ENCODE measurements at regions not wholly inside any gene's neighbourhood (a gene's known extent, or its start where the extent isn't known, plus 50 kb on each side); places are given as distances from the start of the nearest gene placed in this dataset.

DNA sequence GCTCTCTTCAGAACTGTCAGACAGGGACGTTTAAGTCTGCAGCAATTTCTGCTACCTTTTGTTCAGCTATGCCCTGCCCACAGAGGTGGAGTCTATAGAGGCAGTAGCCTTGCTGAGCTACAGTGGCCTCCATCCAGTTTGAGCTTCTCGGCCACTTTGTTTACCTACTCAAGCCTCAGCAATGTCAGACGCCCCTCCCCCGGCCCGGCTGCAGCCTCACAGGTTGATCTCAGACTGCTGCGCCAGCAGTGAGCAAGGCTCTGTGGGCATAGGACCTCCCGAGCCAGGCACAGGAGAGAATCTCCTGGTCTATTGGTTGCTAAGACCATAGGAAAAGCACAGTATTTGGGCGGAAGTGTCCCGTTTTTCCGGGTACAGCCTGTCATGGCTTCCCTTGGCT, 89.9 kb upstream of the PDC start:
- no peak for DNase-seq

- DNase-seq: no peak
Observed at GRCh38 chr1:186541003-186541402, 80.1 kb upstream of the PDC start.

- no peak for DNase-seq
Observed at GRCh38 chr1:186540521-186540920, 79.6 kb upstream of the PDC start.

DNA sequence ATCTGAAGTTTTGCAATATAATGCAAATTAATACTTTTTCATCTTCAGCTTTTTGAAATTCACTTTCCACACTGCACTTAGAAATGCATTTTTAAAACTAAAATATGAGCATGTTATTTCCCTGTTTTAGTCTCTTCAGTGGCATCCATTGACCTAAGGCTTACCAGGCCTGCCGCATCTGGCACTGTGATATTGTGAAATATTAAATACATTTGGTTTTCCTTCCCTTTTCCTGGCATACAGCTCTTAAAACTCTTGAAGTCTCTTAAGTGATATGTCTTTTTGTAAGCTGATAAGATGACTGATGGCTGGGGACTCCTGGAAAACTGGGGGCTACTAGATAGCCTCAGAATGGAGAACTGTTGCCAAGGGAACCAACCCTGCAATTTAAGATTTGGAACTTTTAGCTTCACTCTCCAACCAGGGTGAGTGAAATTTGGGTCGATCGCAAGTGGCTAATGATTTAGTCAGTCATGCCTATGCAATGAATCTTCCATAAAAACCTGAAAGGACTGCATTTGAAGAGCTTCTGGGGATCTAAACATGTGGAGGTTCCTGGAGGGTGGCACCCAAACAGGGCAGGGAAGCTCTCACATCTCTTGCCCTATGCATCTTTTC, 75.5 kb upstream of the PDC start:
- DNase-seq: no peak

DNA sequence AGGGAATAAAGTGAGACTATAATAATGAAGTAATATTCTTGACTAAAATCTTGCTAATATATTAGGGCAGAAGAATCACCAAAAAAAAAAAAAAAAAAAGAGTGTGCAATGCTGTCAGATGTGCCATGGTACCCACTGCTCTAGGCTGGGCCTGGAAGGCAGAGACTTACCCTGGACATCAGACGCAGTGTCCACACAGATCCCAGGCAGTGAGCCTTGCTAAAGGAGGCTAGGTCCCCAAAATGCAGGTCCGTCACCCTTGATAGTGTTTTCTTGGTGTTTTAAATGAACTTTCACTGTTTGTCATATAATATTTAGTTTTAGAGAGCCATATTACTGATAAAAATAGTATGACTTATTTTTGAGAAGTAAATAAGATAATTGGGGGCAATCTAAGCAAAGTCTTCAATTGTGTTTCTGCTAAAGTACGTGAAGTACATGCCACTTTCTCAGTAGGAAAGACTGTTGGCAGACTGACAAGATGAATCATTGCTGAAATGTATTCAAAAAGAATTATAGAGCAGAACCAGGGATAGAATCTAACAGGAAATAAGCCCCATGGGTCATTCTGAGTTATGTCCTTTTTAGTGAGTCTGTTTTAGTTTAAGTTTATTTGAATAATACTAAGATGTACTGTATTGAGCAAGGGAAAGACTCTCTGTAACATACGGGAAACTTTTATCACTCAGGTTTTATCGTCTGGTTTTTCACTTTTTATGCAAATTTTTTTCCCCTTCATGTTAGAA, 74.6 kb upstream of the PDC start:
- no peak for DNase-seq

- no peak for DNase-seq
Observed at GRCh38 chr1:186534401-186534800, 73.5 kb upstream of the PDC start.

DNA sequence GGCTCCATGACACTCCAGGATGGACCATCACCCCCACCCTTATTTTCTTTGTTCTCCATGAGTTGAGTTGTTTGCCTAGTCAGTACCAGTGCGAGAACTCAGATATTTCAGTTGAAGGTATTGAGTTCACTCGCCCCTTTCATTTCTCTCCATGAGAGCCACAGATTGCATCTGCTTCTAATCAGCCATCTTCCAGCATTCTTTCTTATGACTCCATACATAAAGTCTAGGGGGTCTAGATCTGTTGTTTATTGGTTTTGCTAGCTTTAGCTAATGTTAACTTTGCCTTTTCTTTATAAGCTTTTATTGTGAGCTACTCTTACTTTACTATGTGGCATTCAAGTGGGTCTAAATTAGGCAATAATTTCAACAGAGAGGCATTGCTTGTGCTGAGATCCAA, 71.6 kb upstream of the PDC start:
- DNase-seq: no peak

GRCh38 chr1:186531561-186532165, 70.7 kb upstream of the PDC start:
- no peak for DNase-seq

GRCh38 chr1:186530109-186530508, 69.2 kb upstream of the PDC start:
- DNase-seq: no peak

DNA sequence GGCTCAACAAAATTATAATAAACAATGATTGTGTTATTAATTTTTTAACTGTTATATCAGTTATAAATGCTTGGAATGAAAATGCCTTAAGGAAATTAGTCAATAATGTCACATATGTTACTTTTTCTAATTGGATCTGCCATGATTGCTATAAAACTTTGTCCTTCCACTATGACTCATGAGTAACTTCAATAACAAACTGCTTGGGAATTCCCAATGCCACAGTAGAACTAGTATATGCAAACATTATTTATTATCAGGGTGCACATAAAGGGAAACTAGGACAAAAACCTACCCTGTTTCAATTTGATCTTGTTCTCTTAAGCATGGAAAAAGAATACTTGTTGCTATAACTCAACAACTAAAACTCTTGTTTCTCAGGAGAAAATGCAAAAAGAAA, 59.1 kb upstream of the PDC start:
- no peak for DNase-seq

- DNase-seq: no peak
Observed at GRCh38 chr1:186518822-186519381, 58.0 kb upstream of the PDC start.

DNA sequence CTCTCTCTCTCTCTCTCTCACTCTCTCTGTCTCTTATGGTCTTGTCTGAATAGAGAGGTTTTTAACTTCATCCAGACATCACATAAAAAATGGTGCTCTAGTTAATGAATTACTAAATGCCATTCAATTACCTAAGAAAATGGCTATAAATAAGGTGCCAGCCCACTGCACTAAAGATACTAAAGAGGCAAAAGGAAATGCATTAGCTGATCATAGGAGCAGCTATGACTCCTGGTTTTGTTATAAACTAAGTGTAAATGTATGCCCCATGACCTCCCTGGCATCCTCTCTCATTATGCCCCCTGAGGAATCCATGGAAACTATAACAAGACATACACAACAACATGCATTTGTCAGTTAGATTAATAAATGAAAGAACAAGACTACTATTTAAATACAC, 57.5 kb upstream of the PDC start:
- no peak for DNase-seq

GRCh38 chr1:186514367-186514766, 53.5 kb upstream of the PDC start:
- DNase-seq: no peak

GRCh38 chr1:186513526-186513925, 52.6 kb upstream of the PDC start:
- no peak for DNase-seq

DNA sequence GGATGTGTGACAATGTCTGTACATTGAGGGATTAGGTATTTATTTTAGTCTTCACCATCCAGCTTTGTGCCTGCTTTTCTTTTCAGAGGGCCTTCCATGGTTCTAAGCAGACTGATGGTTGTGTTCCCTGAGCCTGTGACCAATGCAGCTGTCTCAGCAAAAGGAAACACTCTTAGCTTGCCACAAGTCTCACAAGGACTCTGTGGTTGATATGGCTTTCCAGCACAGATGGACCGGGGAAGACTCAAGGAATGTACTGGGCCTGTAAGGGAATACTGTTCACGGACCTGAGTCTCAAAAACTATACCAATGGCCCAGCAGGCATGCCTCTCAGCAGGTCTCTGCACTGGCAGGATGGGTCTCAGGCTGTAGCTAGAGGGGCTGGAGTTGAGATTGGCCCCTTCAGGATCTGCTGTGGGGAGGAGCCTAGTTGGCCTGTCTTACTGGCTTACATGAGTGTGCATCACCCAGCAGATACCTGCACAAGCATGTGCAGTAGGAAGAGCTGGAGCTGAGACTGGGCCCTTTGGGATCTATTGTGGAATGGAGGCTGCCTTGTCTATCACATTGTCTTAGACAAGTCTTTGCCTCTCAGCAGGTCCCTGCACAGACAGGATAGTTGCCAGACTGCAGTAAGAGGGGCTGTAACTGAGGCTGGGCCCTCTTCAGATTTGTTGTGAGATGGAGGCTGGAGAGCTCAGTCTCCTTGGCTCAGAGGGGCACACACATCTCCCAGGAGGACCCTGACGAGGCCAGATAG, 52.0 kb upstream of the PDC start:
- no peak for DNase-seq

- DNase-seq: no peak
Observed at GRCh38 chr1:186511761-186512637, 51.1 kb upstream of the PDC start.
